Spleen (tissue), 11 donors: ENCODE measurements at regions not wholly inside any gene's neighbourhood (a gene's known extent, or its start where the extent isn't known, plus 50 kb on each side); places are given as distances from the start of the nearest gene placed in this dataset.
A peak's percentile ranks its signal among the peaks of the same experiment; 100 is the strongest.

ENCODE experiments used
- DNase-seq: peaks from one replicate; pipeline ENCODE4 v3.0.0-alpha.2; 2020
- H3K27ac ChIP-seq, 8 donors: fragments of 200-600 bp; sonication (generic) in 7 of 8; 1 replicate in 4 of 8; 2 replicates in 4 of 8; pipeline versions ENCODE4 v1.5.0 to v1.8.0; 2016 to 2021; ENCODE audit warnings: inconsistent platforms in 4 of 8, mild to moderate bottlenecking in 4 of 8, moderate library complexity in 1 of 8
- H3K27me3 ChIP-seq, 7 donors: fragments of 200-600 bp; sonication (generic) in 6 of 7; replicated peaks in 1 of 7; 1 replicate in 4 of 7; 2 replicates in 3 of 7; pipeline versions ENCODE4 v1.5.0 to v1.8.0; 2016 to 2021; ENCODE audit warnings: inconsistent platforms in 3 of 7, mild to moderate bottlenecking in 1 of 7
- H3K36me3 ChIP-seq, 6 donors: fragments of 200-600 bp; sonication (generic) in 5 of 6; 1 replicate in 4 of 6; 2 replicates in 2 of 6; pipeline versions ENCODE4 v1.5.0 to v1.8.0; 2016 to 2021; ENCODE audit warnings: inconsistent platforms in 2 of 6
- H3K4me1 ChIP-seq, 6 donors: fragments of 200-600 bp; sonication (generic) in 5 of 6; 1 replicate in 3 of 6; 2 replicates in 3 of 6; pipeline versions ENCODE4 v1.5.0 to v1.8.0; 2016 to 2021; ENCODE audit warnings: inconsistent platforms in 3 of 6
- H3K4me3 ChIP-seq, 8 donors: fragments of 200-600 bp; sonication (generic) in 7 of 8; 1 replicate in 4 of 8; 2 replicates in 4 of 8; pipeline versions ENCODE4 v1.5.0 to v1.8.0; 2016 to 2021; ENCODE audit warnings: inconsistent platforms in 4 of 8, mild to moderate bottlenecking in 4 of 8, moderate library complexity in 2 of 8
- H3K9me3 ChIP-seq, 8 donors: fragments of 200-600 bp; sonication (generic) in 7 of 8; 1 replicate in 4 of 8; 2 replicates in 4 of 8; pipeline versions ENCODE4 v1.5.0 to v1.8.0; 2016 to 2021; ENCODE audit warnings: inconsistent platforms in 4 of 8
- POLR2A ChIP-seq, 3 donors: fragments of 450-650 bp; IDR thresholded peaks; one replicate each; pipeline ENCODE4 v1.5.1; 2017; ENCODE audit warnings: antibody characterized with exemption in 3 of 3, mild to moderate bottlenecking in 1 of 3
- POLR2AphosphoS5 ChIP-seq, 3 donors: sonication (generic); formaldehyde crosslinking; IDR thresholded peaks; one replicate each; pipeline ENCODE4 v1.5.1; 2017; ENCODE audit warnings: antibody characterized with exemption in 3 of 3
- WGBS, 5 donors: extraction: QIAGEN DNeasy Blood & Tissue Kit in 3 of 5; methylation state at CpG; one replicate each; pipeline versions ENCODE4 v1.1.5 to v1.1.7; 2013 to 2018; 5-methylcytosine and 5-hydroxymethylcytosine counted together
- intact Hi-C: fragments of 100-400 bp; cut with DNase I; formaldehyde crosslinking; loops from one replicate; pipeline ENCODE4 v1.15.0; 2023; ENCODE audit warnings: low total_unique reads
- TF ChIP-seq, protein P1 (sequence below), 11 experiments: fragments of 200-600 bp in 7 of 11; fragments of 450-650 bp in 4 of 11; sonication (generic) in 4 of 11; IDR thresholded peaks in 8 of 11; conservative IDR thresholded peaks in 3 of 11; 1 replicate in 7 of 11; 2 replicates in 4 of 11; pipeline versions ENCODE4 v1.4.0 to v1.8.0; 2016 to 2021; ENCODE audit warnings: antibody characterized with exemption in 11 of 11, inconsistent platforms in 4 of 11, mild to moderate bottlenecking in 1 of 11
- donor health status: healthy with polysubstance abuse.
- donor health status: DM: no; HTN: no; CAD: no; lungs with moderate emphysema.
- donor health status: DM: no; HTN: no; CAD: no.
- donor health status: Bipolar disorder and iron deficiency.
- donor health status: healthy.
- donor health status: DM: no; HTN: no; CAD: no.
- donor health status: DM: yes; HTN: yes; CAD: no.

DNA sequence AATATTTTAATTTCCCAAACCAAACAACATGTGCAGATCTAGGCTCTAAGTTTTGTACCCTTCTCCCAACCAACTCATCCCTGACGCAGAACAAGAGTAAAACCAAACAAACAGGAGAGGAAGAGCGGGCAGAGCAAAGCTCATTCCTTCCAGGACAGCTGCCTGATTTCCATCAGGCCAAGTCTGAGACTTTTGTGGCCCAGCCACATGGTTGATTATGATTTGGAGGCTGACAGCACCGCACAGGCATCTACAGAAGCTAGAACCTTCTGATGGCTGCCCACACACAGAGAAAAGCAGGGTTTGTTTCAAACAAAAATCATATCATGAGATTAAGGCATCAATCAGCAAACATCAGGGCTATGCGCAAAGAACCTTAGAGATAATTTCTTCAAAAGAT is 262.6 kb downstream of the TNS1 start:
- Histone ChIP-seq H3K36me3 (no peaks in the 10 kb centered on the region), H3K27me3 (no peaks in the 10 kb centered on the region), H3K4me1 (peaks cover 4 to 45% (median 24%) of the 10 kb centered on the region in 6 donors), H3K27ac (no peak overlapping the region), H3K9me3 (no peaks in the 10 kb centered on the region), H3K4me3 (no peak overlapping the region)
- no peak for DNase-seq
- intact Hi-C loops = no loop called here
- TF ChIP-seq POLR2A (IDR thresholded peaks at IDR 0.05) (no peak), POLR2AphosphoS5 (IDR thresholded peaks at IDR 0.05) (no peak)
- TF ChIP-seq, protein P1, sequence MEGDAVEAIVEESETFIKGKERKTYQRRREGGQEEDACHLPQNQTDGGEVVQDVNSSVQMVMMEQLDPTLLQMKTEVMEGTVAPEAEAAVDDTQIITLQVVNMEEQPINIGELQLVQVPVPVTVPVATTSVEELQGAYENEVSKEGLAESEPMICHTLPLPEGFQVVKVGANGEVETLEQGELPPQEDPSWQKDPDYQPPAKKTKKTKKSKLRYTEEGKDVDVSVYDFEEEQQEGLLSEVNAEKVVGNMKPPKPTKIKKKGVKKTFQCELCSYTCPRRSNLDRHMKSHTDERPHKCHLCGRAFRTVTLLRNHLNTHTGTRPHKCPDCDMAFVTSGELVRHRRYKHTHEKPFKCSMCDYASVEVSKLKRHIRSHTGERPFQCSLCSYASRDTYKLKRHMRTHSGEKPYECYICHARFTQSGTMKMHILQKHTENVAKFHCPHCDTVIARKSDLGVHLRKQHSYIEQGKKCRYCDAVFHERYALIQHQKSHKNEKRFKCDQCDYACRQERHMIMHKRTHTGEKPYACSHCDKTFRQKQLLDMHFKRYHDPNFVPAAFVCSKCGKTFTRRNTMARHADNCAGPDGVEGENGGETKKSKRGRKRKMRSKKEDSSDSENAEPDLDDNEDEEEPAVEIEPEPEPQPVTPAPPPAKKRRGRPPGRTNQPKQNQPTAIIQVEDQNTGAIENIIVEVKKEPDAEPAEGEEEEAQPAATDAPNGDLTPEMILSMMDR (IDR thresholded peaks at IDR 0.05 in 8 of 11, conservative IDR thresholded peaks at IDR 0.05 in 3 of 11) = no peak
- WGBS, 5 donors = 85 to 92% (median 88%) methylated on average over 4 of the region's 4 CpGs

DNA sequence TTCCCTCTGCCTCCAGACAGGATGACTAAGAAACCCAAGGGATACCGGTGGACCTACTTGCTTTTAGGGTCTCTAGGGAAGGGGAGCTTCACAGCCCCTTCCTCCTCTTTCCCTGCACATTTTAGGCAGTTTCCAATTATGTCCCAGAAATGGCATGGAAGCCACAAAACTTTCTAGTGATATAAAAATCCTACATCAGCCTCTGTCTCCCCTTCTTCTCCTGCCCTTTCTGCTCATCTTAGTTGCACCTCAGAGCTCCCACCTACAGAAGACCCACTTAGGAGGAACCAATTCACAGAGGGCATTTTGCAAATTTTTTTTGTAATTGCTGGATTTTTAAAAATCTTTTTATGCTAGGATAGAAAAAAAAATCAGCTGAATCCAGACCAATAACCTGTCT is 263.1 kb downstream of the TNS1 start:
- intact Hi-C loops = no loop called here

DNA sequence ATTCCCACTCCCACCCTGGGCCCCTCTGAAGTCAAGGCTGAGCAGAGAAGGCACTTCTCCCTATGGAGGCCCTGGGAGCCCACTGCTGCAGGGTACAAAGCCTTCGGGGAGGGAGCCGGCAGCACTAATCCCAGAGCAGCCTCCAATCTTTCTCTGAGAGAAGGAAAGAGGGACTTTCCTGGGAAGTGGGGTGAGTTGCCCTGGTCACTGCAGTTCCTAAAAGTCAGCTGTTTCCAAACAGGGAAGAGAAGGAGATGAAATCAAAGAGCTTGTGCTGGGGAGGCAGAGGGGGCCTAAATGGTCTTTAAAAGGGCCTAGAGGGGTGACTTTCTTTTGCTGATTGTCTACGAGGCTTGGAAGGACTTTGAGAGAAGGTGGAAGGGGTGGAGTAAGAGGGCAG is 264.7 kb downstream of the TNS1 start:
- peaks cover 4 to 52% (median 23%) of the 10 kb centered on the region in 6 donors for H3K4me1 ChIP-seq
- intact Hi-C loops = no loop called here
- WGBS, 5 donors = 53 to 80% (median 62%) methylated on average over 3 of the region's 3 CpGs
- TF ChIP-seq, protein P1 (IDR thresholded peaks at IDR 0.05 in 8 of 11, conservative IDR thresholded peaks at IDR 0.05 in 3 of 11) = no peak
- no peak for TF ChIP-seq POLR2A (IDR thresholded peaks at IDR 0.05)
- no peak for TF ChIP-seq POLR2AphosphoS5 (IDR thresholded peaks at IDR 0.05)
- no peak for DNase-seq
- H3K4me3 ChIP-seq = no peak overlapping the region
- no peaks in the 10 kb centered on the region for H3K9me3 ChIP-seq
- no peaks in the 10 kb centered on the region for H3K27me3 ChIP-seq
- peaks cover 0 to 7% (median 0%) of the 10 kb centered on the region in 6 donors for H3K36me3 ChIP-seq
- peak overlapping the region in 7 of 8 donors; percentile 5 to 70 (median 50) for H3K27ac ChIP-seq

More for the DNA sequence above, 263.1 kb downstream of the TNS1 start:
- Histone ChIP-seq H3K27me3 (no peaks in the 10 kb centered on the region), H3K4me1 (peaks cover 4 to 47% (median 24%) of the 10 kb centered on the region in 6 donors), H3K27ac (no peak overlapping the region), H3K36me3 (no peaks in the 10 kb centered on the region), H3K4me3 (no peak overlapping the region), H3K9me3 (no peaks in the 10 kb centered on the region)
- TF ChIP-seq, protein P1 (IDR thresholded peaks at IDR 0.05 in 8 of 11, conservative IDR thresholded peaks at IDR 0.05 in 3 of 11) = no peak
- TF ChIP-seq POLR2AphosphoS5 (IDR thresholded peaks at IDR 0.05) (no peak), POLR2A (IDR thresholded peaks at IDR 0.05) (no peak)
- no peak for DNase-seq
- WGBS, 5 donors = 81 to 100% (median 93%) methylated on average over 1 of the region's 1 CpG

DNA sequence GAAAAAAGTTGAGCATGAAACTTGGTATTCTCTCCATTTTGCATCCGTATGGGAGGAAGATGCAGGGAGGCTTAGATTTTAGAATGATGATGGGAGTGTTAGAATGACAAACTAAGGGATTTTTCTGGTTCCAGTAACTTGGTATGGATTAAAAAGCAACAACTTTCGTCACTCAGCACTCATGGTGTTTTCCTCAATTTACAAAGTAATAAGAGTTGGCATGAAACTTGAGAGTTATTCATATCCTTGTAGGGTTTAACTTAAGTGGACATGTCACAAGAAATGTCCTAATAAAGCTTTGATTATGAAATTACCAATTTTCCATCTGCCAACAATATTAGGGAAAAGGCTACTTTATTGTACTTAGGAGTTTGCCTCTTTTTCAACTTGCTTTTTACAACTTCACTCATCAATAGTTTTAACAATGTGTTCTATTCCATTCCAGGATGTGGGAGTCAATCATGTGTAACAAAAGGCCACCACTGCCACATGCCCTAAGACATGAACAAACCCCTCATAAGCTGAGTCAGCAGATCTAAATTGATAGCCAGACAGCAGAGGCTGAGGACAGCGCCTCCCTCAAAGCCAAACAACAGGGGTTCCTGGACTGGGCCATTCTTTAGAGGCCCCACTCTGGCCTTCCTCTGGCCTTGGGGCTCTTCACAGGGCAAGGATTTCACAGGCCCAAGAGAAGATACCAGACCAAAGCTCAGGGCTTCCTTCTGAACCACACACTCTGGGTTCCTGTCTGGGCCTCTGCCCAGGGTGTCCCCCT is 265.8 kb downstream of the TNS1 start:
- intact Hi-C loops = no loop called here
- no peaks in the 10 kb centered on the region for H3K9me3 ChIP-seq
- H3K4me1 ChIP-seq = peaks cover 4 to 58% (median 26%) of the 10 kb centered on the region in 6 donors
- peak overlapping the region in 7 of 8 donors; percentile 48 to 70 (median 52) for H3K27ac ChIP-seq
- TF ChIP-seq POLR2AphosphoS5 (IDR thresholded peaks at IDR 0.05) = peak in 2 of 3 donors; percentile 72 to 73
- TF ChIP-seq POLR2A (IDR thresholded peaks at IDR 0.05) = no peak
- H3K4me3 ChIP-seq = no peak overlapping the region
- 59 to 78% (median 69%) methylated on average over 3 of the region's 3 CpGs for WGBS, 5 donors
- no peaks in the 10 kb centered on the region for H3K27me3 ChIP-seq
- H3K36me3 ChIP-seq = peaks cover 0 to 7% (median 0%) of the 10 kb centered on the region in 6 donors
- DNase-seq = no peak
